ENCODE measurements at regions not wholly inside any gene's neighbourhood (a gene's known extent, or its start where the extent isn't known, plus 50 kb on each side); places are given as distances from the start of the nearest gene placed in this dataset.

GRCh38 chr7:67512481-67512880 lies 515.8 kb downstream of the TYW1 start:
- H2BK5ac ChIP-seq (ENCODE audit: low read depth, low read length, poor library complexity, severe bottlenecking), result no peak overlapping the region
- H3K27ac ChIP-seq (ENCODE audit: low read length, poor library complexity, severe bottlenecking), result no peak overlapping the region
- H3K4me2 ChIP-seq (ENCODE audit: low read length, poor library complexity, severe bottlenecking), result no peak overlapping the region
- no peak overlapping the region for H3K4ac ChIP-seq (ENCODE audit: low read depth in 1 of 2, low read length in 2 of 2)
- no peak for DNase-seq
- WGBS, result 67% methylated on average over 7 of the region's 7 CpGs
- no peak overlapping the region for H3K14ac ChIP-seq (ENCODE audit: low read length in 2 of 2)
- H3K4me1 ChIP-seq (ENCODE audit: control insufficient read depth, insufficient read depth, low read depth, low read length), result no peaks in the 10 kb centered on the region
- H4K8ac ChIP-seq (ENCODE audit: low read length), result no peak overlapping the region
- no peak overlapping the region for H3K4me3 ChIP-seq (ENCODE audit: insufficient read depth in 1 of 2, low read depth in 1 of 2, low read length in 2 of 2)
- no peak overlapping the region for H2AFZ ChIP-seq (ENCODE audit: low read depth, low read length)
- H2BK15ac ChIP-seq (ENCODE audit: low read depth, poor library complexity, severe bottlenecking), result no peak overlapping the region
- no peak overlapping the region for H2BK12ac ChIP-seq (ENCODE audit: low read length in 2 of 2)
- H2BK120ac ChIP-seq (ENCODE audit: low read depth, low read length), result no peak overlapping the region
- no peak overlapping the region for H3K18ac ChIP-seq (ENCODE audit: low read depth in 1 of 2, low read length in 2 of 2)
- no peaks in the 10 kb centered on the region for H3K9me3 ChIP-seq (ENCODE audit: control insufficient read depth, low read length)
- H4K91ac ChIP-seq (ENCODE audit: low read length), result no peak overlapping the region
- no peak overlapping the region for H3K23ac ChIP-seq (ENCODE audit: low read length in 2 of 2)
- H3K9ac ChIP-seq (ENCODE audit: low read length), result no peak overlapping the region
- H3K79me1 ChIP-seq (replicated peaks; ENCODE audit: low read length, poor library complexity, severe bottlenecking), result no peaks in the 10 kb centered on the region
- H2AK5ac ChIP-seq (ENCODE audit: low read length, severe bottlenecking), result no peak overlapping the region
- no peaks in the 10 kb centered on the region for H3K27me3 ChIP-seq (ENCODE audit: control insufficient read depth in 1 of 2, insufficient read depth in 1 of 2, low read length in 2 of 2)
- H3K36me3 ChIP-seq (ENCODE audit: control insufficient read depth in 1 of 2, insufficient read depth in 2 of 2, low read depth in 1 of 2, low read length in 2 of 2), result no peaks in the 10 kb centered on the region

- no peak overlapping the region for H3K18ac ChIP-seq (ENCODE audit: low read depth in 1 of 2, low read length in 2 of 2)
- WGBS, result 13% methylated on average over 4 of the region's 4 CpGs
Measured at GRCh38 chr7:67518580-67518979, 521.9 kb downstream of the TYW1 start.

GRCh38 chr7:67519171-67519570 lies 522.5 kb downstream of the TYW1 start:
- H4K91ac ChIP-seq (ENCODE audit: low read length), result no peak overlapping the region
- no peaks in the 10 kb centered on the region for H3K9me3 ChIP-seq (ENCODE audit: control insufficient read depth, low read length)
- H3K36me3 ChIP-seq (ENCODE audit: control insufficient read depth in 1 of 2, insufficient read depth in 2 of 2, low read depth in 1 of 2, low read length in 2 of 2), result no peaks in the 10 kb centered on the region
- no peaks in the 10 kb centered on the region for H3K27me3 ChIP-seq (ENCODE audit: control insufficient read depth in 1 of 2, insufficient read depth in 1 of 2, low read length in 2 of 2)
- no peak for DNase-seq
- no peak overlapping the region for H3K4me2 ChIP-seq (ENCODE audit: low read length, poor library complexity, severe bottlenecking)
- H2BK5ac ChIP-seq (ENCODE audit: low read depth, low read length, poor library complexity, severe bottlenecking), result no peak overlapping the region
- no peak overlapping the region for H2BK12ac ChIP-seq (ENCODE audit: low read length in 2 of 2)
- no peak overlapping the region for H3K18ac ChIP-seq (ENCODE audit: low read depth in 1 of 2, low read length in 2 of 2)
- H2BK120ac ChIP-seq (ENCODE audit: low read depth, low read length), result no peak overlapping the region
- no peak overlapping the region for H2AFZ ChIP-seq (ENCODE audit: low read depth, low read length)
- H3K4me1 ChIP-seq (ENCODE audit: control insufficient read depth, insufficient read depth, low read depth, low read length), result no peaks in the 10 kb centered on the region
- 67% methylated on average over 3 of the region's 3 CpGs for WGBS
- no peak overlapping the region for H3K27ac ChIP-seq (ENCODE audit: low read length, poor library complexity, severe bottlenecking)
- H2BK15ac ChIP-seq (ENCODE audit: low read depth, poor library complexity, severe bottlenecking), result no peak overlapping the region
- no peak overlapping the region for H4K8ac ChIP-seq (ENCODE audit: low read length)
- no peak overlapping the region for H3K4ac ChIP-seq (ENCODE audit: low read depth in 1 of 2, low read length in 2 of 2)
- no peaks in the 10 kb centered on the region for H3K79me1 ChIP-seq (replicated peaks; ENCODE audit: low read length, poor library complexity, severe bottlenecking)
- no peak overlapping the region for H2AK5ac ChIP-seq (ENCODE audit: low read length, severe bottlenecking)
- no peak overlapping the region for H3K23ac ChIP-seq (ENCODE audit: low read length in 2 of 2)
- H3K14ac ChIP-seq (ENCODE audit: low read length in 2 of 2), result no peak overlapping the region
- no peak overlapping the region for H3K4me3 ChIP-seq (ENCODE audit: insufficient read depth in 1 of 2, low read depth in 1 of 2, low read length in 2 of 2)
- H3K9ac ChIP-seq (ENCODE audit: low read length), result no peak overlapping the region

More at GRCh38 chr7:67518580-67518979, 521.9 kb downstream of the TYW1 start:
- Histone ChIP-seq H3K4me3 (ENCODE audit: insufficient read depth in 1 of 2, low read depth in 1 of 2, low read length in 2 of 2) (no peak overlapping the region), H3K9ac (ENCODE audit: low read length) (no peak overlapping the region), H3K36me3 (ENCODE audit: control insufficient read depth in 1 of 2, insufficient read depth in 2 of 2, low read depth in 1 of 2, low read length in 2 of 2) (no peaks in the 10 kb centered on the region), H2AK5ac (ENCODE audit: low read length, severe bottlenecking) (no peak overlapping the region), H3K27ac (ENCODE audit: low read length, poor library complexity, severe bottlenecking) (no peak overlapping the region), H2BK12ac (ENCODE audit: low read length in 2 of 2) (no peak overlapping the region), H3K4ac (ENCODE audit: low read depth in 1 of 2, low read length in 2 of 2) (no peak overlapping the region), H3K27me3 (ENCODE audit: control insufficient read depth in 1 of 2, insufficient read depth in 1 of 2, low read length in 2 of 2) (no peaks in the 10 kb centered on the region), H2BK5ac (ENCODE audit: low read depth, low read length, poor library complexity, severe bottlenecking) (no peak overlapping the region), H3K23ac (ENCODE audit: low read length in 2 of 2) (no peak overlapping the region), H3K4me1 (ENCODE audit: control insufficient read depth, insufficient read depth, low read depth, low read length) (no peaks in the 10 kb centered on the region), H3K9me3 (ENCODE audit: control insufficient read depth, low read length) (no peaks in the 10 kb centered on the region), H3K4me2 (ENCODE audit: low read length, poor library complexity, severe bottlenecking) (no peak overlapping the region), H2BK15ac (ENCODE audit: low read depth, poor library complexity, severe bottlenecking) (no peak overlapping the region), H4K91ac (ENCODE audit: low read length) (no peak overlapping the region), H2AFZ (ENCODE audit: low read depth, low read length) (no peak overlapping the region), H4K8ac (ENCODE audit: low read length) (no peak overlapping the region), H3K79me1 (replicated peaks; ENCODE audit: low read length, poor library complexity, severe bottlenecking) (no peaks in the 10 kb centered on the region), H2BK120ac (ENCODE audit: low read depth, low read length) (no peak overlapping the region), H3K14ac (ENCODE audit: low read length in 2 of 2) (no peak overlapping the region)
- DNase-seq, result no peak

GRCh38 chr7:67522504-67522903 lies 525.9 kb downstream of the TYW1 start:
- Histone ChIP-seq H3K4me2 (ENCODE audit: low read length, poor library complexity, severe bottlenecking) (no peak overlapping the region), H3K14ac (ENCODE audit: low read length in 2 of 2) (no peak overlapping the region), H3K9me3 (ENCODE audit: control insufficient read depth, low read length) (no peaks in the 10 kb centered on the region), H3K23ac (ENCODE audit: low read length in 2 of 2) (no peak overlapping the region), H2BK12ac (ENCODE audit: low read length in 2 of 2) (no peak overlapping the region), H2AK5ac (ENCODE audit: low read length, severe bottlenecking) (no peak overlapping the region), H3K18ac (ENCODE audit: low read depth in 1 of 2, low read length in 2 of 2) (no peak overlapping the region), H2AFZ (ENCODE audit: low read depth, low read length) (no peak overlapping the region), H3K36me3 (ENCODE audit: control insufficient read depth in 1 of 2, insufficient read depth in 2 of 2, low read depth in 1 of 2, low read length in 2 of 2) (no peaks in the 10 kb centered on the region), H3K79me1 (replicated peaks; ENCODE audit: low read length, poor library complexity, severe bottlenecking) (no peaks in the 10 kb centered on the region), H3K9ac (ENCODE audit: low read length) (no peak overlapping the region), H3K27me3 (ENCODE audit: control insufficient read depth in 1 of 2, insufficient read depth in 1 of 2, low read length in 2 of 2) (no peaks in the 10 kb centered on the region), H2BK15ac (ENCODE audit: low read depth, poor library complexity, severe bottlenecking) (no peak overlapping the region), H3K4me1 (ENCODE audit: control insufficient read depth, insufficient read depth, low read depth, low read length) (no peaks in the 10 kb centered on the region), H4K8ac (ENCODE audit: low read length) (no peak overlapping the region), H3K4ac (ENCODE audit: low read depth in 1 of 2, low read length in 2 of 2) (no peak overlapping the region), H2BK5ac (ENCODE audit: low read depth, low read length, poor library complexity, severe bottlenecking) (no peak overlapping the region), H4K91ac (ENCODE audit: low read length) (no peak overlapping the region), H3K27ac (ENCODE audit: low read length, poor library complexity, severe bottlenecking) (no peak overlapping the region), H3K4me3 (ENCODE audit: insufficient read depth in 1 of 2, low read depth in 1 of 2, low read length in 2 of 2) (no peak overlapping the region), H2BK120ac (ENCODE audit: low read depth, low read length) (no peak overlapping the region)
- WGBS, result 61% methylated on average over 3 of the region's 3 CpGs
- DNase-seq, result no peak
